ENCODE measurements at regions not wholly inside any gene's neighbourhood (a gene's known extent, or its start where the extent isn't known, plus 50 kb on each side); places are given as distances from the start of the nearest gene placed in this dataset.

DNA sequence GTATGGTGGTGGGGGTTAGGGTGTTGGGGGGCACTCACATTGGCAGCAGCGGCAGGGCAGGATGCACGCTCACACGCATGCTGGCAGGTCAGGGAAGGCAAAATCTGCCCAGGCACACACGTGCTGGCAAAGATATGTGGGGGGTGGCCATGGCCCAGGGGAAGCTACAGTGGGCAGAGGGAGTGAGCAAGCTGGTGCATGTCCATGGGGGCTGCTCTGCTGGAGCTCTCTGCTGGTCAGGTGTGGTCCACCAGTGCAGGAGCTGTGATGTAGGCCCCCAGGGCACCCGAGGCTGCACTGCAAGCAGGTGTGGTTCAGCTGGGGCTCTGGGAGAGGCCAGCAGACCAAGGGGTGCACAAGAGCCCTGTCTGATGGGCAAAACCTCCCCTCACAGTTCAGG lies 491.5 kb upstream of the TNP1 start:
- TF ChIP-seq, protein P1, sequence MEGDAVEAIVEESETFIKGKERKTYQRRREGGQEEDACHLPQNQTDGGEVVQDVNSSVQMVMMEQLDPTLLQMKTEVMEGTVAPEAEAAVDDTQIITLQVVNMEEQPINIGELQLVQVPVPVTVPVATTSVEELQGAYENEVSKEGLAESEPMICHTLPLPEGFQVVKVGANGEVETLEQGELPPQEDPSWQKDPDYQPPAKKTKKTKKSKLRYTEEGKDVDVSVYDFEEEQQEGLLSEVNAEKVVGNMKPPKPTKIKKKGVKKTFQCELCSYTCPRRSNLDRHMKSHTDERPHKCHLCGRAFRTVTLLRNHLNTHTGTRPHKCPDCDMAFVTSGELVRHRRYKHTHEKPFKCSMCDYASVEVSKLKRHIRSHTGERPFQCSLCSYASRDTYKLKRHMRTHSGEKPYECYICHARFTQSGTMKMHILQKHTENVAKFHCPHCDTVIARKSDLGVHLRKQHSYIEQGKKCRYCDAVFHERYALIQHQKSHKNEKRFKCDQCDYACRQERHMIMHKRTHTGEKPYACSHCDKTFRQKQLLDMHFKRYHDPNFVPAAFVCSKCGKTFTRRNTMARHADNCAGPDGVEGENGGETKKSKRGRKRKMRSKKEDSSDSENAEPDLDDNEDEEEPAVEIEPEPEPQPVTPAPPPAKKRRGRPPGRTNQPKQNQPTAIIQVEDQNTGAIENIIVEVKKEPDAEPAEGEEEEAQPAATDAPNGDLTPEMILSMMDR (IDR thresholded peaks at IDR 0.05), result no peak
- TF ChIP-seq EP300 (IDR thresholded peaks at IDR 0.05), result no peak
- no peak for TF ChIP-seq POLR2AphosphoS5 (IDR thresholded peaks at IDR 0.05)
